GM12878 (cell line): ENCODE measurements at regions not wholly inside any gene's neighbourhood (a gene's known extent, or its start where the extent isn't known, plus 50 kb on each side); places are given as distances from the start of the nearest gene placed in this dataset.

Source experiments
- ATAC-seq: fragments of 200-7000 bp; cut with Tn5 transposase; 3 replicates; pipeline ENCODE4 v1.9.1; 2020; ENCODE audit warnings: mild to moderate bottlenecking, moderate library complexity
- BruUV-seq: library from RNA; stranded (reverse); fragments of 400-500 nt; replicated peaks from 2 replicates; lab custom pipeline; 2021; lab: Mats Ljungman, UMichigan
- CTCF ChIA-PET: fragments of 300-600 bp; sonication (Branson Sonifier 250); formaldehyde crosslinking; extraction: SDS; loops from one replicate; lab custom pipeline; 2021; ENCODE audit warnings: inconsistent platforms; lab: Yijun Ruan, JAX
- POLR2A ChIA-PET: fragments of 350-600 bp; formaldehyde crosslinking; extraction: SDS; loops from one replicate; lab custom pipeline; 2021; ENCODE audit warnings: inconsistent platforms; lab: Charles Lee
- RAD21 ChIA-PET: fragments of 300-600 bp; sonication (Branson Sonifier 250); formaldehyde crosslinking; loops from one replicate; lab custom pipeline; 2023; ENCODE audit warnings: antibody characterized with exemption; ENCODE audit not compliant: unreplicated experiment; lab: Charles Lee
- SMC1A ChIA-PET: fragments of 300-600 bp; sonication (Branson Sonifier 250); formaldehyde crosslinking; loops from one replicate; lab custom pipeline; 2023; ENCODE audit not compliant: unreplicated experiment, uncharacterized antibody; lab: Charles Lee
- DNase-seq: peaks from one replicate; pipeline ENCODE4 v3.0.0-alpha.2; 2011; ENCODE audit warnings: low read depth, low spot score
- FAIRE-seq: peaks from 3 replicates; lab custom pipeline; 2011; peaks lifted over from hg19 to GRCh38; lab: Jason Lieb, UNC
- H2AFZ ChIP-seq: 2 replicates; pipeline ENCODE4 v1.6.0; 2011; ENCODE audit warnings: low read depth, low read length, control low read depth; ENCODE audit not compliant: control insufficient read depth
- H3K27ac ChIP-seq: 2 replicates; pipeline ENCODE4 v1.5.1; 2011; ENCODE audit warnings: control low read depth; ENCODE audit not compliant: control insufficient read depth, insufficient read depth
- H3K27me3 ChIP-seq, 2 experiments: replicated peaks in 1 of 2; 2 replicates each; pipeline versions ENCODE4 v1.6.0 to v1.6.1; 2011; ENCODE audit warnings: low read length in 1 of 2; ENCODE audit not compliant: control insufficient read depth in 2 of 2, insufficient read depth in 2 of 2
- H3K36me3 ChIP-seq, 2 experiments: 2 replicates each; pipeline ENCODE4 v1.5.1; 2011; ENCODE audit warnings: low read length in 1 of 2; ENCODE audit not compliant: control insufficient read depth in 2 of 2, insufficient read depth in 2 of 2
- H3K4me1 ChIP-seq: 2 replicates; pipeline ENCODE4 v1.6.1; 2011; ENCODE audit warnings: mild to moderate bottlenecking, low read length, moderate library complexity, mixed read lengths; ENCODE audit not compliant: control insufficient read depth, insufficient read depth
- H3K4me2 ChIP-seq: 2 replicates; pipeline ENCODE4 v1.6.0; 2011; ENCODE audit warnings: control low read depth; ENCODE audit not compliant: control insufficient read depth, insufficient read depth
- H3K4me3 ChIP-seq: fragments of 200-600 bp; sonication (generic); 2 replicates; pipeline ENCODE4 v1.5.1; 2016
- H3K79me2 ChIP-seq: 2 replicates; pipeline ENCODE4 v1.6.0; 2011; ENCODE audit warnings: low read length; ENCODE audit not compliant: control insufficient read depth, insufficient read depth
- H3K9ac ChIP-seq: 2 replicates; pipeline ENCODE4 v1.8.0; 2011; ENCODE audit warnings: low read length, control low read depth, mixed read lengths; ENCODE audit not compliant: control insufficient read depth, insufficient read depth
- H3K9me3 ChIP-seq: replicated peaks from 3 replicates; pipeline ENCODE4 v1.5.1; 2011; ENCODE audit warnings: mild to moderate bottlenecking, low read length; ENCODE audit not compliant: control insufficient read depth, insufficient read depth
- H4K20me1 ChIP-seq: 2 replicates; pipeline ENCODE4 v1.6.0; 2011; ENCODE audit not compliant: control insufficient read depth, insufficient read depth
- ATF3 ChIP-seq: IDR thresholded peaks from 2 replicates; pipeline ENCODE4 v1.6.1; 2011; ENCODE audit warnings: low read depth, mild to moderate bottlenecking, low read length, moderate library complexity, borderline replicate concordance; ENCODE audit errors: extremely low read depth
- E2F4 ChIP-seq: IDR thresholded peaks from 2 replicates; pipeline ENCODE4 v1.6.1; 2012; ENCODE audit warnings: low read depth, low read length, improper control_type of control experiment
- IRF3 ChIP-seq: fragments of 450-650 bp; IDR thresholded peaks from 2 replicates; pipeline ENCODE4 v1.6.1; 2014; ENCODE audit warnings: mild to moderate bottlenecking
- MEF2B ChIP-seq: fragments of 450-650 bp; IDR thresholded peaks from 2 replicates; pipeline ENCODE4 v1.6.1; 2018; ENCODE audit warnings: mild to moderate bottlenecking, moderate library complexity; ENCODE audit not compliant: partially characterized antibody, poor library complexity, severe bottlenecking
- MXI1 ChIP-seq: fragments of 150-350 bp; IDR thresholded peaks from 2 replicates; pipeline ENCODE4 v1.6.1; 2011; ENCODE audit warnings: low read depth, mild to moderate bottlenecking, inconsistent platforms, low read length, improper control_type of control experiment
- PKNOX1 ChIP-seq: fragments of 450-650 bp; IDR thresholded peaks from 2 replicates; pipeline ENCODE4 v1.6.1; 2016; ENCODE audit warnings: mild to moderate bottlenecking
- RAD51 ChIP-seq: fragments of 450-650 bp; IDR thresholded peaks from 2 replicates; pipeline ENCODE4 v1.6.1; 2016; ENCODE audit warnings: moderate library complexity, mild to moderate bottlenecking, inconsistent platforms
- RB1 ChIP-seq: fragments of 450-650 bp; formaldehyde crosslinking; IDR thresholded peaks from 2 replicates; pipeline ENCODE4 v1.6.1; 2017; ENCODE audit warnings: mild to moderate bottlenecking, borderline replicate concordance
- TCF3 ChIP-seq: IDR thresholded peaks from 2 replicates; pipeline ENCODE4 v1.6.1; 2012; ENCODE audit warnings: low read depth, mild to moderate bottlenecking, low read length, borderline replicate concordance; ENCODE audit not compliant: insufficient read depth
- WGBS: methylation state at CpG from one replicate; pipeline ENCODE4 v1.1.6; 2016; ENCODE audit warnings: low lambda C conversion rate; ENCODE audit not compliant: insufficient replicate concordance, insufficient coverage; ENCODE audit errors: missing lambda C conversion rate; 5-methylcytosine and 5-hydroxymethylcytosine counted together
- in situ Hi-C: fragments of 300-500 bp; cut with MboI; formaldehyde crosslinking; loops from 9 replicates; pipeline ENCODE4 v1.14.3; 2018; ENCODE audit warnings: mixed read lengths
- intact Hi-C: fragments of 100-400 bp; cut with micrococcal nuclease; formaldehyde crosslinking; loops from one replicate; pipeline ENCODE4 v1.14.2; 2022; ENCODE audit not compliant: unreplicated experiment

- in situ Hi-C loops, result no loop called here
- RAD21 ChIA-PET, result interaction anchor here (0.6 to 1.3 kb wide), 4 partner anchors 34 to 130 kb away, joined by 3 read pairs; no protein-coding TSS in a partner anchor
- no peaks in the 10 kb centered on the region for H4K20me1 ChIP-seq
- no peak overlapping the region for H3K4me3 ChIP-seq
- CTCF ChIA-PET, result interaction anchor here (1.0 to 1.5 kb wide), 3 partner anchors 12 to 89 kb away, joined by 3 to 5 read pairs (median 4); no protein-coding TSS in a partner anchor
- H3K27me3 ChIP-seq, result no peaks in the 10 kb centered on the region
- H2AFZ ChIP-seq, result no peak overlapping the region
- POLR2A ChIA-PET, result no interaction called here
- H3K36me3 ChIP-seq, result no peaks in the 10 kb centered on the region
- no peak for FAIRE-seq
- ATAC-seq, result no peak
- peaks cover 25% of the 10 kb centered on the region for H3K4me1 ChIP-seq
- no TSS peak for BruUV-seq
- H3K9me3 ChIP-seq, result no peaks in the 10 kb centered on the region
- SMC1A ChIA-PET, result interaction anchor here (0.7 to 2.0 kb wide), 3 partner anchors 9 to 391 kb away, joined by 3 to 8 read pairs (median 3); no protein-coding TSS in a partner anchor
- H3K4me2 ChIP-seq, result no peak overlapping the region
- intact Hi-C loops, result no loop called here
- no peaks in the 10 kb centered on the region for H3K79me2 ChIP-seq
- TF ChIP-seq E2F4, result no peak
- TF ChIP-seq RB1, result no peak
- no peak for TF ChIP-seq RAD51
- 46% methylated on average over 8 of the region's 8 CpGs for WGBS
- DNase-seq, result no peak
- H3K27ac ChIP-seq, result no peak overlapping the region
- no peak overlapping the region for H3K9ac ChIP-seq
Measured at GRCh38 chr14:92263681-92264080, 59.3 kb upstream of the SLC24A4 start.

GRCh38 chr14:92264195-92264594 lies 58.8 kb upstream of the SLC24A4 start:
- no peak for ATAC-seq
- no peak overlapping the region for H3K4me3 ChIP-seq
- ChIA-PET RAD21 (interaction anchor here (0.6 to 1.3 kb wide), 3 partner anchors 34 to 131 kb away, joined by 3 read pairs; no protein-coding TSS in a partner anchor), CTCF (interaction anchor here (0.8 to 1.5 kb wide), 3 partner anchors 13 to 88 kb away, joined by 4 to 5 read pairs (median 4); no protein-coding TSS in a partner anchor), SMC1A (interaction anchor here (0.5 to 2.0 kb wide), 4 partner anchors 9 to 505 kb away, joined by 3 to 8 read pairs (median 4); no protein-coding TSS in a partner anchor), POLR2A (no interaction called here)
- DNase-seq, result no peak
- no peak overlapping the region for H2AFZ ChIP-seq
- no peaks in the 10 kb centered on the region for H4K20me1 ChIP-seq
- H3K27me3 ChIP-seq, result no peaks in the 10 kb centered on the region
- no peak for FAIRE-seq
- no peaks in the 10 kb centered on the region for H3K79me2 ChIP-seq
- 68% methylated on average over 6 of the region's 7 CpGs for WGBS
- no peaks in the 10 kb centered on the region for H3K9me3 ChIP-seq
- H3K4me2 ChIP-seq, result no peak overlapping the region
- H3K27ac ChIP-seq, result no peak overlapping the region
- H3K4me1 ChIP-seq, result peaks cover 19% of the 10 kb centered on the region
- in situ Hi-C loops (no loop called here), intact Hi-C loops (no loop called here)
- BruUV-seq, result no TSS peak
- H3K36me3 ChIP-seq, result no peaks in the 10 kb centered on the region
- H3K9ac ChIP-seq, result no peak overlapping the region
- TF ChIP-seq MEF2B, result no peak
- no peak for TF ChIP-seq IRF3
- TF ChIP-seq MXI1, result no peak
- TF ChIP-seq ATF3, result no peak
- no peak for TF ChIP-seq PKNOX1
- TF ChIP-seq TCF3, result no peak
